ENCODE measurements at regions not wholly inside any gene's neighbourhood (a gene's known extent, or its start where the extent isn't known, plus 50 kb on each side); places are given as distances from the start of the nearest gene placed in this dataset.

- no peak for TF ChIP-seq CTCF (conservative IDR thresholded peaks at IDR 0.05 in 1 of 2, IDR thresholded peaks at IDR 0.05 in 1 of 2; ENCODE audit: extremely low read depth in 1 of 2, insufficient read depth in 1 of 2, low read depth in 1 of 2, low read length in 2 of 2)
- TF ChIP-seq EZH2 (IDR thresholded peaks at IDR 0.05; ENCODE audit: borderline replicate concordance, low read length) = no peak
Observed at GRCh38 chr3:73694983-73695757, 70.4 kb upstream of the PDZRN3 start.
